DMS79 treated with DMSO at 0.1 percent for 48 hours (cell line): ENCODE measurements at regions not wholly inside any gene's neighbourhood (a gene's known extent, or its start where the extent isn't known, plus 50 kb on each side); places are given as distances from the start of the nearest gene placed in this dataset.

Experiments
- DNase-seq: peaks from one replicate; lab custom pipeline; 2025; lab: John Stamatoyannopoulos, UW

- DNase-seq = no peak
Observed at GRCh38 chr5:38643616-38644015, 87.2 kb upstream of the LIFR start.

DNA sequence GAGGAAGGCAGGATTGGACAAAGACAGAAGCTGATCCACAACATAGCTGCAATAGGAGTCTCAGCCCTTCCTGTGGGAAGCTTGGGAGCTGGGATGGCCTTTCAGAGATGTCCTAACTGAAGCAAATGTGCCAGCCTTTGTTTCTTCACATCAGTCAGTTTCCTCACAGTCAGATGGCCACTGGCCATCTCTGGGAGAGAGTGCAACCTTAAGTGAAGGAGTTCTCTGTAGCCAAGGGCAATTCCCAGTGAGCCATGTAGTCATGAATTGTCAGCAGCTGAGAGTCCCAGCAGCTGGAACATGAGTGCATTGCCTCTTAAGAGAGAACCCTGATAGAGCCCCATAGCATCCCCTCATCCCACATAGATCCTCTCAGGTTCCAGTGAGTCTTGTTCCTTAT is 89.1 kb upstream of the LIFR start:
- DNase-seq = no peak

- no peak for DNase-seq
Observed at GRCh38 chr5:38648703-38649291, 92.4 kb upstream of the LIFR start.

DNA sequence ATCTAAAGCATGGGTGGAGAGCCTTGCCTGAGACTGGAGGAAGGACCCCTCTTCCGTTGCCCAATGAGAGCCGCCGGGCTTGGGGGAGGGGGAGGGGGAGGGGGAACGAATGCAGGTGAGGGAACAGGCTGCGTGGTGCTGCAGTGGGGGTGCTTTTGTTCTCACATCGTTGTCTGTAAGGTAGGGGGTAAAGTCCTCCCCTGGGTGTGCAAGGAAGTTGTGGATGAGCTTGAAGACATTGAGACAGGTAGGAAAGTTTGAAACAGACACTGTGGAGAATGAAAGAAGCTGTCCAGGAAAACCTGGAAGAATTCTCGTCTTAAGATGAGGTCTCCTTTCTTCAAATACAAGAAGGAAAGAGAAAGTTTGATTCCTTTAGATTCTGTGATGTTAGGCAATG is 94.1 kb upstream of the LIFR start:
- no peak for DNase-seq

DNA sequence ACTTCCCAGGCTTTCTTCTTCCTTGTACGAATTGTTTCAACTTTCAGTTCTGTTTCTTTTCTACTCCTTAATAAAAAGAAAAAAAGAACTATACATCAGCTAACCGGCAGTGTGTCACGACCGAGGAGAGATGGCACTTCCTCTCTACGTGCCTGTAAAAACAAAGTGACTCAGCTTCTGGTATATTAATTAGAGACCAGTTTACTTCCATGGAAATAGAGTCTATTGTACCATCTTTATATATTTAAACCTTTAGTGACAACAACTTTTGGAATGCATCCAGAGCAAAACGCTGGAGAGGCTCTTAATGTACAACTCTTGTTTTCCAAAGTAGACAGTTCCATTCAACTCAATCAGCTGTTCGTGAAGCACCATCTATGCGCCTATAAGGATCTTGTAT is 94.5 kb upstream of the LIFR start:
- peak; percentile 25 for DNase-seq

DNA sequence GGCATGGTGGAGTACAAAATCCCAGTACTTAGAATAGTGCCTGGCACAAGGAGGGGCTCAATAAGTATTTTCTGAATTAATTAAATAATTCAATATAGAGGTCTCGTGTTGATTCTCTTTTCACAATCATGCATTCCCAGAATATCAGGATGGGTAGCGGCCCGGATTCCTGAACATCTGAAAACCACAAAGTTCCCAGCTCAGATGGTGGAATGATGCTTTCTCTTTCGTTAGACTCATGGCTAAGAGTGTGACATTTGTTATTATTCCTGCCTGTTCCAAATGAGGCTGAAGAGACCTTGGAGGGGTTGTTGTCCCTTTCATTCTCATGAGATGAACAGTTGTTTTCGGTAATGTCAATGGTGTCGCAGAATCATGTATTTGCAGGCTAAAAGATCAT is 95.4 kb upstream of the LIFR start:
- no peak for DNase-seq

- DNase-seq = no peak
Observed at GRCh38 chr5:38653389-38653788, 96.9 kb upstream of the LIFR start.

DNA sequence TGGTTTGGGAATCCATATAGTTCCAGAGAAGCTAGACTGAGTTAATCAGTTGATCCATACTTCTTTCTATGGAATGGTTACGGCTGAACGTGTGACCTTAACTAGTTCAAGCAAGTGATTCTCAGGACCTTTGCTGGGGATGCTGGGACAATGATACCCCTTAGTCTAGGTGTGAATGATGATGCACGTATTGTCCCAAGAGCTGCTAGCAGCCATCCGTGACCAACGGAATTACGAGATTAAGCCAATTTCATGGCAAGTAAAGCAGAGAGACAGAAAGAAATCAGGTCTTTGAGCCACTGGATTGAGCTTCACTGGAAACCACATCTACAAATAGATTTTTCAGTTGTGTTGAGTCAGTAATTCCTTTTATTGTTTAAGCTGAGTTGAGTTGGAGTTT is 99.2 kb upstream of the LIFR start:
- DNase-seq = no peak

- DNase-seq = no peak
Observed at GRCh38 chr5:38656568-38656967, 100.1 kb upstream of the LIFR start.

- no peak for DNase-seq
Observed at GRCh38 chr5:38657020-38657419, 100.6 kb upstream of the LIFR start.

GRCh38 chr5:38660194-38660668 is 103.8 kb upstream of the LIFR start:
- no peak for DNase-seq

DNA sequence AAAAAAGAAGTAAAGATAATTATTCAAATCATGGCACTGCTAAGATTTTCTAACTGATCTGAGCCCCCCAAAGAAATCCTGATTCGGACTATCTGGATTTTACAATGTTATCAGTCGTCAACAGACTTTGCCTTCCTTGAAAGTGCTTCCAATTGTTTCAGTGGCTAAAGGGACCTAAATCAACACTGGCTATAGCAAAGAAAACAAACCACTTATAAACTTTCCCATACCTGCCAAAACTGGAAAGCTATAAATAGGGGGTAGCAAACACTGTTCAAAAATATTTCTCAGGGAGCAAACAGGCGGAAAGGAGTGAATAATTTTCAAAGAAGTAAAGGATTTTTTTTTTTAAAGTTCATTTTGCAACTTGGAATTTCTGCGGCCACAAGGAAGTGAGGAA is 105.6 kb upstream of the LIFR start:
- no peak for DNase-seq

DNA sequence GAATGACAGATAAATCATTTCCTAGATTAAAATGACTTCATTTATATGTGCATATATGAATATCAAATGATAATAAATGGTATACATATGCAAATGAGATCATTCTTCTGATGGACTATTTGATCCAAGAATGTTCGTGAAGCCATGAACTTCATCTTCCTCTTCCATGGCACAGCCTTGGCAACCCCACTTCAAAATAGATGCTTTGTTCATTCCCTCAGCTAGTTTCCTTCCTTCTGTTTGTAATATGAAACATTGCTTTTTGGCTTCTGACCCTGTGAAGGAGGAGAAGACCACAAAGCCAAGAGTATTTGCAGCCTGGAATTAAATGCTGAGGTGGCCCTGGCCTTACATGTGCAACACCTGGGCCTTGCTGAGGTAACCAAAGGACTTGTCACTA is 106.8 kb upstream of the LIFR start:
- DNase-seq = no peak

- no peak for DNase-seq
Observed at GRCh38 chr5:38666668-38667498, 110.4 kb upstream of the LIFR start.

GRCh38 chr5:38667499-38667776 is 111.0 kb upstream of the LIFR start:
- no peak for DNase-seq

DNA sequence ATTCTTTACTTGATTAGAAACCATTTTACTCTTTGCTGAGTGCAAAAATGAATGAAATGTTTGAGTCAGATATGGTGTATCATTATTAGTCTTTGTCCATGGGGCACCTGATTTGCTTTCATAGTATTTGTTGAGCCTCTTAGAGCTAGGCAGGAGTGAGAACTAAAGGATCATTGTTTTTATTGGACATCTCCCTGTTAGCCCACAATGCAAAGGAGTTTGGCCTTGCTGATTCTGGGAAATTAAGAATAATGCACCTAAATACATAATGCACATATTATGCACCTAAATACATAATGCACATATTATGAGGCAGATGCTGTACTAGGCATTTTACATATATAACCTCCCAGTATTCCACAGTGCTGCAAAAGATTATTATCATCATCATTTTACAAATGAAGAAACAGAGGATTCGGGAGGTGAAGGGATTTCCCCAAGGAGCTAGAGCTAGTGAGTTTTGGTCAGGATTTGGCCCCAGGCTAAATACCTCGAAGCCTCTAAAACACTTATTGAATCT is 113.0 kb upstream of the LIFR start:
- no peak for DNase-seq

DNA sequence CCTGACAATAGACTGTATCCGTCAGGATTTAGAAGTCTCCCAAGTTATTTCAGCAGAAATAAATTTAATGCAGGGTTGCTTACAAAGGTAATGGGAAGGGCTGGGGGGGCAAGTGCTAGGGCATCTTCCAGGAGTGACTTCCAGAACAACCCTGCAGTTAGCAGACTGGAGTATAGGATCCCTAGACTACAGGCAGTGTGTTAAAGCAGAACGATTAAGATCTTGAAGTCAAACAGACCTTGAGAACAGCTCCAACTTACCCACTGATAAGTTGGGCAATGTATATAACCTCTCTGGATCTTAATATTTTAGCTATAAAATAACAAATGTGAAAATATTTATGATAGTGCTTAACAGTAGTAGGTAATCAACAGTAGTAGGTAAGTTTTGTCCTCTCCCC is 113.6 kb upstream of the LIFR start:
- DNase-seq = no peak

DNA sequence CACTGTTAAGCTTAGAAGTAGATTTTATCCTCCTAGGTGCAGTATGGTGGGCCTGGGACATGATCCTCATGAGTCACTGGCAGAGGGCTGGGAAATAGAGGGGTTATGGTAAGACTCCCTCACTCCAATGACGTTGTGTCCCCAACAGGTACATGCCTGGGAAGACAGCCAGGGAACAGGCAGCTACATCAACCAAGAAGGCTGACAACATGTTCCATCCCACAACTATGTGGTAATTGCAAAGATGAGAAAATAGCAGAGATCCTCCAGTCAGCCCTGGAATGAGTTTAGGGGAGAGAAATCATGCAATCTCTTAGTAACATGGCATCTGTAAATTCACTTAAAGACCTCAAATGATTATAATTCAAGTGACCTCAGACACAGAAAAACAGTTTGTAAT is 114.4 kb upstream of the LIFR start:
- no peak for DNase-seq

DNA sequence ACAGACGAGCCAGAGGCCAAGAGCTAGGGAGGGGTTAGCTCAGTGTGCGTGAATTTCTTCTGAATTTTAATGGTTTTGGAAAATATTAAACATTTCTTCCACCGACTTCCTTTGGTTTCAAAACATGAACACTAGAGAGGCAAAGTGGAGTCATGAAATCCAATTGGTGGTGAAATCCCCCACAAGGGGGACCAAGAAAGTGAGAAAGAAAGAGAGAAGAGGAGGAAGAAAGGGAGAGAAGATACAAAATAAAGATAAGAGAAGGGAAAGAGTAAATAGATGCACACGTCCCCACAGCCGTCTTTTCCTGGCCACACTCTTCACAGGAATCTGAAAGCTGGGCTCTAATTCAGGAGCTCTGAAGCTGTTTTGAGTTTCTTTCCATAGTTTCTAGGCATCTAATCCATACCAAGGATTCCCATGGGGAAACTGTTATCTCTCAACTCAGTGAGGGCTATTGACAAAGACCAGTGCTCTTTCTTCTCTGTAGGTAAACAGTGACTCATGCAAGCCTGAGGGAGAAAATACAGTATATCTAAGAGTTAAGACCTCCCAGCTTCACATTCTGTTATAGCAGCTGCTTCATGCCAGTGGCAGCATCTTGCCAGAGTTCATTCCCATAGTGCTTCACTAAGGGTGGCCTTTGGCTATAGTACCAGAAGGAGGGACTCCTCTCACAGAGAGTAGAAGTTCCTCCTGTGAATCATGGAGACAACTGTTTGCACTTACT is 115.8 kb upstream of the LIFR start:
- no peak for DNase-seq

DNA sequence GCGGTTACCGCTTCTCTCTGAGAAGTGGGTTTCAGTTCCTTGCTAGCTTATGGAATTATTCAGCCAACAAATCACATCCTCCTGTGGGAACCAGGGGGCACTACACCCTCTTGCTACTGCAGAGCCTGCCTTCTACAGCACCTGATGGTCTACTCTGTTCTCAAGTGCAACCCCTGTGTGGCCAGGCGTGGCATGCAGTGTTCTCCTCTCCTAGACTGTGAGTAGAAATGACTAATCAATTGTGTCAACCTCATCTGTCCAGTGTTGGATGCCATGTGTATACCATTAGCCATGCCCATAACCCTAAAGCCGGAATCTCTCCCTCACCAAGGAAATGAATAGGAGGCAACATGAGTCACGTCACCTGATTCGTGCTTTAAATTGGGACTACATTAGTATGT is 117.2 kb upstream of the LIFR start:
- no peak for DNase-seq

DNA sequence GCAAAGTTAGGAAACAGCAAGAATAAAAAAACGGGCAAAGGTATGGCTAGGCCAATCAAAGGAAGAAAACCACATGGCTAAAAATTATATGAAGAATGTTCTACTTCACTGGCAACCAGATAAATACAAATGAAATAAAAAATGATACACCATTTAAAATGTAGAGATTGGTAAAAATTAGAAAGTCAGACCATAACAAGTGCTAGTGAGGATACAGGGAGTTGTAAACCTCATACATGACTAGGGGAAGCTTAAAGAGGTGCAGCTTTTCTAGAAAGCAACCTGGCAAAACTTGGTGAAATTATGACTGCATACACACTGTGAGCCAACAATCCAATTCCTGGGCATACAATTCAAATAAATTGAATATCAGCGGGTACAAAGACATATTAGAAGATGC is 119.0 kb upstream of the LIFR start:
- no peak for DNase-seq

GRCh38 chr5:38677636-38678035 is 121.2 kb upstream of the LIFR start:
- no peak for DNase-seq

GRCh38 chr5:38678076-38678475 is 121.6 kb upstream of the LIFR start:
- no peak for DNase-seq
